ENCODE measurements at regions not wholly inside any gene's neighbourhood (a gene's known extent, or its start where the extent isn't known, plus 50 kb on each side); places are given as distances from the start of the nearest gene placed in this dataset.

- TF ChIP-seq CTCF (conservative IDR thresholded peaks at IDR 0.05; ENCODE audit: low read depth, low read length), result no peak
- TF ChIP-seq EZH2 (IDR thresholded peaks at IDR 0.05; ENCODE audit: low read length, unreplicated experiment), result no peak
- TF ChIP-seq EZH2phosphoT487 (IDR thresholded peaks at IDR 0.05; ENCODE audit: borderline replicate concordance, low read length), result no peak
Measured at GRCh38 chr12:127509066-127509778, 757.7 kb upstream of the TMEM132C start.

Measured in PC-3 (cell line).